GM19043 (cell line): ENCODE measurements at regions not wholly inside any gene's neighbourhood (a gene's known extent, or its start where the extent isn't known, plus 50 kb on each side); places are given as distances from the start of the nearest gene placed in this dataset.

ENCODE experiments used
- ATAC-seq: cut with Tn5 transposase; IDR thresholded peaks from one replicate; pipeline ENCODE4 v1.9.1; 2021; ENCODE audit warnings: low read depth; ENCODE audit not compliant: unreplicated experiment

DNA sequence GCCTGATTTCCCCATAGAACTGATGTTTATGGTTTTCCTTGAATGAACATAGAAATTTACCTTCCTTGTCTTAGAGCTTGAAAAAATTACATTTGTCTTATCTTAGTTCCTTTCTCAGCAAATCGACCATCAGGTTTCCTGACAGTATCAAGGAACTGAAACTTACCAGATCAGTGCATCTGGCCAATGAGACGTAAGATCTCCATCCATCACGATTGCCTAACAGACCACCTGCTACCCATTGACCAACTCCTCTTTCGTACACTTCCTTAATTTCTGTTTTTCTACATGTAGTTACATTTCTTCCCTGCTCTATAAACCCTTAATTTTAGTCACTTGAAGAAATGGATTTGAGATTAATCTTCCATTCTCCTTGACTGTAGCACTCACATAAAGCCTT is 57.4 kb upstream of the TMPRSS15 start:
- no peak for ATAC-seq

GRCh38 chr21:18461743-18462142 is 58.2 kb upstream of the TMPRSS15 start:
- no peak for ATAC-seq

DNA sequence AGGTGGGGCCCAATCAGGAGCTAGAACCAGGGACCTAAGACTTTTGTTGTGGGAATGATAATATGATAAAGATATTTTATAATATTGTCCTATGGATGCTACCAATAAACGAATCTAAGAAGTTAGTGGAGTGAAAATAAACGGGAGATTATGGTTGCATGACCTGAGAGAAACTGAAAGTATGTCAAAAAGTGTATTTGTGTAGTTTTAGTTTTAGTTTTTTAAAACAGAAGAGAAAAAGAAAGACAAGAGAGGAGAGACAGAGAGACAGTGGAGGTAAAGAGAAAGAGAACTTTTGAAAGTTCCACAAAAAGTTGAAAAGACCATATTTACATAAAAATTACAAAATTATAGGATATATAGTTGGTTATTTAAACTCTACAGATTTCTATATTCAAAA is 64.1 kb upstream of the TMPRSS15 start:
- ATAC-seq, result peak; percentile 60

DNA sequence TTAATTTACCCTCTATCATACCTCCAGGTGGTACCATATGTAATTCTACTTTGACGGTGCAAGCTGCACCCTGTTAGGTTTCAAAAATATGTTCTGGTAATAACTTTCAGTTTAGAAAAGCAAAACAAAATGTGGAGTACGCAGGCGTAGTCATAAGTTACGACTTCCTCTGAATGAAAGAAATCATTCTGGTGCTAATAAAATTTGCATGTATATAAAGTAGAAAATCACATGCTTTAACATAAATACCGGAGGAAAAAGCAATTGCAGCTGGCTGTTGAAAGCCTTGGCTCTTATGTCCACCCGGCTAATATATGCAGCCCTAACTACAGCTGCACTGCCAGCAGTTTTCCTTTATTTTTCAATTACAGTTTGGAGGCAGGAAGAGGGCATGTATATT is 65.2 kb upstream of the TMPRSS15 start:
- ATAC-seq, result no peak

GRCh38 chr21:18476639-18477038 is 73.1 kb upstream of the TMPRSS15 start:
- no peak for ATAC-seq

- ATAC-seq, result no peak
These were observed 73.5 kb upstream of the TMPRSS15 start for GRCh38 chr21:18477043-18477442.

DNA sequence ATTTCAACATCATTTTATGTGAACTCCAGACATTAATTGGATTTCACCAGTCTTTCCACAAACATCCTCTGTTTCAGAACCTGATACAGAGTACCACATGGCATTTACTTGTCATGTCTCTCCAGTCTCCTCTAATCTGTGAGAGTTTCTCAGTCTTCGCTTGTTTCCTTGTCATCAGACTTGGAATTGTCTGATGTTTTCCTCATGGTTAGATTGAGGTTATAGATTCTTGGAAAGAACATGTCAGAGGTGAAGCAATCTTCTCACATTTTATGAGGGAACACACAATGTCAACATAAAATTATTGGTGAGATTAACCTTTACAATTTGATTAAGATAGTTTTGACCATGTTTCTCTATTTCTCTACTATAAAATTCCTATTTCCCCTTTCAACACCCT is 74.9 kb upstream of the TMPRSS15 start:
- no peak for ATAC-seq

DNA sequence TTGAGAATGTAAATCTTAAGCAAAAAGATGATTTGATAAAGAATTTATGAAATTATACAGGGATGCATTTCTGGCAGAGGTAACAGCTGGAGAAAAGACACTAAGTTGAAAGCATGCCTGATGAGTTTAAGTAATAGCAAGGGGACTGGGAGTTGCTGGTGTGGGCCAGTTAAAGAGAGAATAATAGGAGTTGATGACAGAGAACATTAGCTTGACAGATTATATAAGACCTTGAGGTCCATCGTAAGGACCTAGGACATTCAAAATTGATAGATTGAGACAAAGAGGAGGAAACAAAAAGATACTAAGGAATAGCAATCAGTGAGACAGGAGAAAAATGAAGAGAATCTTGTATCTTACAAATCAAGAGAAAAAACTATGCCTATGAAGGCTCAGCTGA is 84.7 kb upstream of the TMPRSS15 start:
- no peak for ATAC-seq

- ATAC-seq, result no peak
These were observed 89.8 kb upstream of the TMPRSS15 start for GRCh38 chr21:18493422-18493821.

GRCh38 chr21:18495523-18495922 is 91.9 kb upstream of the TMPRSS15 start:
- no peak for ATAC-seq

DNA sequence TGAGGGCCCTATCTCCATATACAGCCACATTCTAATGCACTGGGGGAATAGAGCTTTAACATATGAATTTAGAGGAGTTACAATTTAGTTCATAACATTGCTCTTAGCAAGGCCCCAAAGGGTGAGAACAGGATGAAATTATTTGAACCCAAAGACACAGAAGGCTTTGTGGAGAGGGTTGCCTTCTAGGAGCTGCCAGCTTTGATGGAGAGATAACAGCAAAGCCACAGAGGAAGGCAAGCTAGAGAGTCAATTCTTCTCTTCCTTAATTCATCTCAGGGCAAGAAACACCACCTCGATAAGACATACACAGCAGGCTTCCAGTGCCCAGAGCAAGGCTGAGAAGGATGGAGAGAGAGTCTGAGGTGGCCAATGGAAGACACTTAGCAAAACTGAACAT is 94.8 kb upstream of the TMPRSS15 start:
- no peak for ATAC-seq

GRCh38 chr21:18499761-18500376 is 96.3 kb upstream of the TMPRSS15 start:
- no peak for ATAC-seq

GRCh38 chr21:18518054-18518481 is 114.5 kb upstream of the TMPRSS15 start:
- no peak for ATAC-seq

- ATAC-seq, result no peak
These were observed 117.6 kb upstream of the TMPRSS15 start for GRCh38 chr21:18521204-18521603.

GRCh38 chr21:18522181-18522972 is 118.8 kb upstream of the TMPRSS15 start:
- no peak for ATAC-seq

- no peak for ATAC-seq
These were observed 120.7 kb upstream of the TMPRSS15 start for GRCh38 chr21:18524097-18524880.

DNA sequence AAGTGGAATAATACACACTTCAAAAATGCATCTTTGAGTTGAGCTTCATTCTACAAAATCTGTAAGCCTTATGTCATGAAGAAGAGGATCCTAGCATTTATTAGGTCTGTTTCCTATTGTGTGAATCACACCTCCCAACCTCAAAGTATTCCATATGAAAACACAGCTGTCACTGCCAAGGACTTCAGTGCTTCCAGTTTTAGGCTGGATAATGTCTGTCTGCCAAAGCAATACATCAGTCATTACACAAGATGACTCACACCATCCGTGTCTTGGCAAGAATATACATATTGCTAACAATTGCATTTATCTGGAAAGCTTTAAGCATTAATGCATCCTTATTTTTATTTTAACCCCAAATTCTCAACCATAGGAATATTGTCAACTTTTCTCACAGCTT is 125.7 kb upstream of the TMPRSS15 start:
- no peak for ATAC-seq

GRCh38 chr21:18542081-18542480 is 138.5 kb upstream of the TMPRSS15 start:
- no peak for ATAC-seq

DNA sequence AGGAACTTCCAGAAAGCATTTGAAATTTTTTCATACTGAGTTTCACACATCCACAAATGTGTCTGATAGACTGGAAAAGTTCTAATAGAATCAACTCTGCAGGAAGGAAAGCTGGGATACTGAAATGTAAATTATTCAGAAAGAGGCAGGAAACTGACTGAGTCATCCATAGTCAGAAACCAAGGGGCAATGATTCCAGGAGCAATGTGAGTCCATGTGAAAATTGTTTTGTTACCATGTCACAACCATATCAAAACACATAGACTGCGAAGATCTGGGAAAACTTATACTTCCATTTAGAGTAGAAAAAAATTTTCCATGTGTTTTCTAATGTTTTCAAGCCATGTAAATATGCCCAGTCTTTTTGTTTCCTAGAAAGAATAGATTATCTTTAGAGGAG is 142.3 kb upstream of the TMPRSS15 start:
- no peak for ATAC-seq

DNA sequence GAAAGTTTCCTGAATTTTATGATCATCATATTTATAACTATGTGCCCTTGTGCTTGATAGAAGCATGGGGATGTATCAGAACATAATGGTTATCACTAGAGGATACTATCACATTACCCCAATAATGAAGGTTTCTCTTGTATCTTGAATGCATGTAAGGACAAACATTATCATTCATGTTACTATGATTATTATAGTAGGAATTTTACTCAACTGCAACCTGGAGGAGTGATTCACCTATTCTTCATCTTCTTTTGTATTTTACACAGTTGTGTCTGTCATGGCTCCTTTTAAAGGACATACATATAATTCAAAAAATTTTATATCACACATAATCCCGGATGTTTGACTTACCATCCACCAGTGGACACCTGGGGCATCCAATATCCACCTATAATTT is 143.8 kb upstream of the TMPRSS15 start:
- ATAC-seq, result no peak

DNA sequence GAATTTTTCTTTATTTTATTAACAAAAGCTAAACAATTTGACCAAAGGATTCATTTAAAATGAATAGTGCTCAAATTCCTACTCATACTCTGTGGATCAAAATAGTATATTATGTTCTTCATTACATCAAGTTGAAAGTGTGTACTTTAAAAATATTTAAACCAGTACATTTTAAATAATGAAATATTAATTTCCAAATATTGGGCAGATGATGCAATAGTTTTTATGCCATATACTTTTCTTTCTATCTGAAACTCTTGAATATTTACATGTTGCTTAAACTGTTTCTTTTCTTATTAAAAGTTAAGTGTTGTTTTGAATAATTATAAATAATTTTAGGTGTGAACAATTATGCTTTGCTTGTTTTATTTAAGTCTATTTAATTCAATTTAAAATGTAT is 144.7 kb upstream of the TMPRSS15 start:
- ATAC-seq, result no peak
